ENCODE measurements at regions not wholly inside any gene's neighbourhood (a gene's known extent, or its start where the extent isn't known, plus 50 kb on each side); places are given as distances from the start of the nearest gene placed in this dataset.

DNA sequence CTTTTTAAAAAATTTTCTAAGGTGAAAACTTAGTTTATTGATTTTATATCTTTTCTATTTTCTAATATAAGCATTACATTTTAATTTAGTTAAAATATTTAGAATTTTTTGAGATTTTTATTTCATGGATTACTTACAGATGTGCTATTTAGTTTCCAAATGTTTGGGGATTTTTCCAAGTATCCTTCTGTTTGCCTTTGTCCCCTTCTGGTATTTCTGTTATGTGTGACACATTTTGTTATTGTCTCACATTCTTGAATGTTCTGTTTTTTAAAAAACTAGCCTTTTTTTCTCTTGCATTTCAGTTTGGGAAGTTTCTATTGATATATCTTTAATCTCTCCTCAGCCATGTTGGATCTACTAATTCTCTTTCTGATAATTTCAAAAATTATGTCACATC is 234.9 kb downstream of the FAM170A start:
- no peaks in the 10 kb centered on the region for H3K4me1 ChIP-seq (ENCODE audit: control insufficient read depth, extremely low read depth, insufficient read depth, low read length)
- H3K4me3 ChIP-seq (ENCODE audit: control insufficient read depth in 2 of 3, extremely low read depth in 1 of 3, insufficient read depth in 2 of 3, low read depth in 1 of 3, low read length in 3 of 3), result no peak overlapping the region
- H3K79me2 ChIP-seq (ENCODE audit: control insufficient read depth, insufficient read depth, low read length), result no peaks in the 10 kb centered on the region
- H2AFZ ChIP-seq (ENCODE audit: control insufficient read depth, low read length), result no peak overlapping the region
- TF ChIP-seq EZH2 (IDR thresholded peaks at IDR 0.05; ENCODE audit: low read length) (no peak), CTCF (optimal IDR thresholded peaks at IDR 0.05 in 1 of 3, IDR thresholded peaks at IDR 0.05 in 1 of 3, conservative IDR thresholded peaks at IDR 0.05 in 1 of 3; ENCODE audit: extremely low read depth in 1 of 3, insufficient read depth in 2 of 3, low read length in 3 of 3) (no peak)
- H3K9me3 ChIP-seq (ENCODE audit: control insufficient read depth, low read depth, low read length), result no peaks in the 10 kb centered on the region
- dilution Hi-C loops (cut with MboI; ENCODE audit: extremely low pct_ligation_motif_present, low sequenced_read_pairs), result no loop called here
- H3K9me1 ChIP-seq (ENCODE audit: control insufficient read depth, extremely low read depth, insufficient read depth, low read length), result no peaks in the 10 kb centered on the region
- no peak overlapping the region for H3K4me2 ChIP-seq (ENCODE audit: control insufficient read depth, extremely low read depth, insufficient read depth, low read depth, low read length)
- no peak overlapping the region for H3K27ac ChIP-seq (ENCODE audit: control insufficient read depth, insufficient read depth, low read length)
- DNase-seq (ENCODE audit: low read depth, low spot score) (no peak), FAIRE-seq (no peak)
- H3K27me3 ChIP-seq (ENCODE audit: control insufficient read depth, extremely low read depth, insufficient read depth, low read length), result no peaks in the 10 kb centered on the region
- no peaks in the 10 kb centered on the region for H4K20me1 ChIP-seq (ENCODE audit: control insufficient read depth, extremely low read depth, insufficient read depth, low read length)
- no peak overlapping the region for H3K9ac ChIP-seq (ENCODE audit: control insufficient read depth, extremely low read depth, insufficient read depth, low read length)
- no peaks in the 10 kb centered on the region for H3K36me3 ChIP-seq (ENCODE audit: control insufficient read depth in 2 of 2, extremely low read depth in 1 of 2, insufficient read depth in 2 of 2, low read length in 2 of 2)

DNA sequence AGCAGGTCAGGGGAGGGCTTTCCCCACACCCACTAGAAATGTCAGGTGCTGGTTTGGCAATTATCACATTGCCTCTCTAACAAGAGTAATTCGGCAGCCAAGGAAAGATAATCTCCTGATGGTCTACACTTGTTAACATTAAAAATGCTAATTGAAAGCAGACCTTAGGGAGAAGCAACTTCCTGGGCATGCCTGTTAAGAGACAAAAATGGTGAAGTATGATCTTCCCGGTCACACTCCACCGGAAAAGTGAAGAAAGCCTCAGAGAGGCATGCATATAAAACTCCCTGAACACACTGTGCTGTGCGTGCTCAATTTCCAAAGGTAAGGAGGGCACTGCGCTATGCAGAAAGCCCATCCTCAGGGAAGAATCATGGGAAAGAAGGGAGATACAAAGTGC is 244.3 kb downstream of the FAM170A start:
- Histone ChIP-seq H3K27ac (ENCODE audit: control insufficient read depth, insufficient read depth, low read length) (no peak overlapping the region), H3K9me1 (ENCODE audit: control insufficient read depth, extremely low read depth, insufficient read depth, low read length) (no peaks in the 10 kb centered on the region), H2AFZ (ENCODE audit: control insufficient read depth, low read length) (no peak overlapping the region), H3K4me1 (ENCODE audit: control insufficient read depth, extremely low read depth, insufficient read depth, low read length) (no peaks in the 10 kb centered on the region), H3K4me3 (ENCODE audit: control insufficient read depth in 2 of 3, extremely low read depth in 1 of 3, insufficient read depth in 2 of 3, low read depth in 1 of 3, low read length in 3 of 3) (no peak overlapping the region), H3K36me3 (ENCODE audit: control insufficient read depth in 2 of 2, extremely low read depth in 1 of 2, insufficient read depth in 2 of 2, low read length in 2 of 2) (no peaks in the 10 kb centered on the region), H3K9ac (ENCODE audit: control insufficient read depth, extremely low read depth, insufficient read depth, low read length) (no peak overlapping the region), H3K79me2 (ENCODE audit: control insufficient read depth, insufficient read depth, low read length) (no peaks in the 10 kb centered on the region), H3K4me2 (ENCODE audit: control insufficient read depth, extremely low read depth, insufficient read depth, low read depth, low read length) (no peak overlapping the region), H4K20me1 (ENCODE audit: control insufficient read depth, extremely low read depth, insufficient read depth, low read length) (no peaks in the 10 kb centered on the region), H3K27me3 (ENCODE audit: control insufficient read depth, extremely low read depth, insufficient read depth, low read length) (no peaks in the 10 kb centered on the region), H3K9me3 (ENCODE audit: control insufficient read depth, low read depth, low read length) (no peaks in the 10 kb centered on the region)
- dilution Hi-C loops (cut with MboI; ENCODE audit: extremely low pct_ligation_motif_present, low sequenced_read_pairs), result no loop called here
- TF ChIP-seq CTCF (optimal IDR thresholded peaks at IDR 0.05 in 1 of 3, IDR thresholded peaks at IDR 0.05 in 1 of 3, conservative IDR thresholded peaks at IDR 0.05 in 1 of 3; ENCODE audit: extremely low read depth in 1 of 3, insufficient read depth in 2 of 3, low read length in 3 of 3) (no peak), EZH2 (IDR thresholded peaks at IDR 0.05; ENCODE audit: low read length) (no peak)
- FAIRE-seq (no peak), DNase-seq (ENCODE audit: low read depth, low spot score) (no peak)
